Nephron (organoid): ENCODE measurements at regions not wholly inside any gene's neighbourhood (a gene's known extent, or its start where the extent isn't known, plus 50 kb on each side); places are given as distances from the start of the nearest gene placed in this dataset.

Experiments used
- H3K27ac Mint-ChIP-seq, 3 experiments: 2 replicates each; pipeline ENCODE4 v1.8.0; 2020; ENCODE audit warnings: mixed read lengths in 3 of 3, mild to moderate bottlenecking in 2 of 3, moderate library complexity in 1 of 3
- H3K27me3 Mint-ChIP-seq: 2 replicates; pipeline ENCODE4 v1.8.0; 2021; ENCODE audit warnings: low read depth, mild to moderate bottlenecking, moderate library complexity, mixed read lengths
- H3K36me3 Mint-ChIP-seq: 2 replicates; pipeline ENCODE4 v1.8.0; 2020; ENCODE audit warnings: low read depth, mixed read lengths
- H3K4me1 Mint-ChIP-seq: 2 replicates; pipeline ENCODE4 v1.8.0; 2020; ENCODE audit warnings: mixed read lengths
- H3K4me3 Mint-ChIP-seq, 3 experiments: 2 replicates each; pipeline ENCODE4 v1.8.0; 2020; ENCODE audit warnings: mild to moderate bottlenecking in 3 of 3, mixed read lengths in 3 of 3, moderate library complexity in 2 of 3
- H3K9me3 Mint-ChIP-seq: 2 replicates; pipeline ENCODE4 v1.8.0; 2020; ENCODE audit warnings: mixed read lengths
- TF ChIP-seq, protein P1 (sequence below), 3 experiments: fragments of 200-600 bp; sonication (generic); IDR thresholded peaks; one replicate each; pipeline ENCODE4 v1.5.0; 2021; ENCODE audit warnings: antibody characterized with exemption in 3 of 3; ENCODE audit not compliant: unreplicated experiment in 3 of 3

DNA sequence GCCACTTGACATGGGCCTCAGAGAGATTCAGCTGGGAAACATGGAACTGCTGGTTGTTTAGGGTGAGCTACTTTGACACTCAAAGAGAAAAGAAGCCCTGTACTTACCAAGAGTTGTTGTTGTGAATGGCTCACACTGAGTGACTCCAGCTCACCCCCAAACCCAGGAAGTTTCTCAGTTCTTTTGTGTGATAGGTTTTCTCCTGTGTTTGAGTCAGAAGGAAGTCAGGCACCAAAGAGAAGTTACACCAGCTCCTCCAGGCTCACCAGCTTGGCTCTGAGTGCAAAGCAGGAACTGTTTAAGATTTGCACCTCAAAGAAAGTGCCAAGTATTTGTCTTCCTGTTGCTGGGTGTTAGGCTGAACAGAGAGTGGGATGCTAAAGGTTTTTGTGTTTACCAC lies 111.2 kb upstream of the PROX1 start:
- H3K27ac Mint-ChIP-seq = no peak overlapping the region
- H3K4me1 Mint-ChIP-seq = no peaks in the 10 kb centered on the region
- no peaks in the 10 kb centered on the region for H3K36me3 Mint-ChIP-seq
- H3K27me3 Mint-ChIP-seq = no peaks in the 10 kb centered on the region
- H3K9me3 Mint-ChIP-seq = peaks cover 7% of the 10 kb centered on the region
- no peak overlapping the region for H3K4me3 Mint-ChIP-seq
- TF ChIP-seq, protein P1, sequence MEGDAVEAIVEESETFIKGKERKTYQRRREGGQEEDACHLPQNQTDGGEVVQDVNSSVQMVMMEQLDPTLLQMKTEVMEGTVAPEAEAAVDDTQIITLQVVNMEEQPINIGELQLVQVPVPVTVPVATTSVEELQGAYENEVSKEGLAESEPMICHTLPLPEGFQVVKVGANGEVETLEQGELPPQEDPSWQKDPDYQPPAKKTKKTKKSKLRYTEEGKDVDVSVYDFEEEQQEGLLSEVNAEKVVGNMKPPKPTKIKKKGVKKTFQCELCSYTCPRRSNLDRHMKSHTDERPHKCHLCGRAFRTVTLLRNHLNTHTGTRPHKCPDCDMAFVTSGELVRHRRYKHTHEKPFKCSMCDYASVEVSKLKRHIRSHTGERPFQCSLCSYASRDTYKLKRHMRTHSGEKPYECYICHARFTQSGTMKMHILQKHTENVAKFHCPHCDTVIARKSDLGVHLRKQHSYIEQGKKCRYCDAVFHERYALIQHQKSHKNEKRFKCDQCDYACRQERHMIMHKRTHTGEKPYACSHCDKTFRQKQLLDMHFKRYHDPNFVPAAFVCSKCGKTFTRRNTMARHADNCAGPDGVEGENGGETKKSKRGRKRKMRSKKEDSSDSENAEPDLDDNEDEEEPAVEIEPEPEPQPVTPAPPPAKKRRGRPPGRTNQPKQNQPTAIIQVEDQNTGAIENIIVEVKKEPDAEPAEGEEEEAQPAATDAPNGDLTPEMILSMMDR (IDR thresholded peaks at IDR 0.05; ENCODE audit: unreplicated experiment in 3 of 3) = no peak

DNA sequence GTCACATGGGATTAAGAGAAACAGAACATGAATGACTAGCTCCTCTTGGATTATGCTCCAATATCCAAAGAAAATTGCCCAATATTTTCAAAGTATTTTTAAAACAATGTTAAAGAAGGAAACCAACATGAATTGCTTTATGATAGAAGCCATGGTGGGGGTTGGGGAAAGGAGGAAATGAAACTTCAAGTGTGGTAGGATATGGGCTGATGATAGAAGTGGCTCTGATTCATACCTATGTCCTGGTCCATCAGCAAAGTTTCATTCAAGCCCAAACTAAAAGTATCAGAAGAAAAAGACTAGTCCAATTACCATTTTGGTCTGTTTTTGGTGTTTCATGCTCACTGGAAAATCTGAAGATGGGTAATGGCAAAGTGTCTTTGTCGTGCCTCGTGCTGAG lies 104.2 kb upstream of the PROX1 start:
- Mint-ChIP-seq H3K27me3 (no peaks in the 10 kb centered on the region), H3K9me3 (peaks cover 7% of the 10 kb centered on the region), H3K27ac (no peak overlapping the region), H3K4me1 (no peaks in the 10 kb centered on the region), H3K4me3 (no peak overlapping the region), H3K36me3 (no peaks in the 10 kb centered on the region)
- TF ChIP-seq, protein P1 (IDR thresholded peaks at IDR 0.05; ENCODE audit: unreplicated experiment in 3 of 3) = no peak

DNA sequence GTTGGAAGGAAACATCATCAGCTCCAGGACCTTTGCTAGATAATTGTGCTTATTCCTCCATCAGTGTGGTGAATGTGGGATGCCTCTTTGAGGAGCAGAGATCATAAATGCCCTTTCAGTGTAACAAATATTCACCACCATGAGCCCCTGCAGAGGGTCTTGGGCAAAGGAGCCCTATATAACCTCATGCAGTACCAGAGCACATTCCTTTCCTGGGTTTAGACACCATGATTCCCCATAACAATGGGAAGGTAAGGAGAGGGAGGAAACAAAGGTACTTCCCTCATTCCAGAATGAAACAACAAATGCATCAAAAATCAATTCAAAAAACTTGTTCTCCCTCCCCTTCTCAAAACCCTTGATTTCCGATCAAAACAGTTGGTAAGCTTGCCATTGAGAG lies 103.4 kb upstream of the PROX1 start:
- Mint-ChIP-seq H3K4me3 (no peak overlapping the region), H3K4me1 (no peaks in the 10 kb centered on the region), H3K27ac (no peak overlapping the region), H3K36me3 (no peaks in the 10 kb centered on the region), H3K9me3 (peaks cover 7% of the 10 kb centered on the region), H3K27me3 (no peaks in the 10 kb centered on the region)
- TF ChIP-seq, protein P1 (IDR thresholded peaks at IDR 0.05; ENCODE audit: unreplicated experiment in 3 of 3) = no peak

DNA sequence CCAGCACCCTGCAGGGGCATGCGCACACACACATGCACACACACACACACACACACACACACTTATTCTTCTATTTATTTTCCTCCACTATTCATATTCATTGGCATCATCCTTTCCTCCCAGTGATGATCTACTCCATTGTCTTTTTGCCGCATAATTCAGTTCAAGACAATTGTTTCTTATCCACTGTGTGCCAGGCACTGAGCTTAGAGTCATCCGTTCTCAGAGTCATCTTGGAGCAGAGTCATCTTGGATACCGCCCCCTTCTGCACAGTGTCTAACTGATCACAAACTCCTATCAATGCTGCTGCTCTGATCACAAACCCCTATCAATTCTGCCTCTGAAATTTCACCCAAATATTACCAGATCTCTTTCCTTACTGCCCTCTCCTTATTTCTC lies 102.8 kb upstream of the PROX1 start:
- Mint-ChIP-seq H3K36me3 (no peaks in the 10 kb centered on the region), H3K4me1 (no peaks in the 10 kb centered on the region), H3K9me3 (peaks cover 7% of the 10 kb centered on the region), H3K27me3 (no peaks in the 10 kb centered on the region), H3K27ac (no peak overlapping the region), H3K4me3 (no peak overlapping the region)
- TF ChIP-seq, protein P1 (IDR thresholded peaks at IDR 0.05; ENCODE audit: unreplicated experiment in 3 of 3) = no peak

DNA sequence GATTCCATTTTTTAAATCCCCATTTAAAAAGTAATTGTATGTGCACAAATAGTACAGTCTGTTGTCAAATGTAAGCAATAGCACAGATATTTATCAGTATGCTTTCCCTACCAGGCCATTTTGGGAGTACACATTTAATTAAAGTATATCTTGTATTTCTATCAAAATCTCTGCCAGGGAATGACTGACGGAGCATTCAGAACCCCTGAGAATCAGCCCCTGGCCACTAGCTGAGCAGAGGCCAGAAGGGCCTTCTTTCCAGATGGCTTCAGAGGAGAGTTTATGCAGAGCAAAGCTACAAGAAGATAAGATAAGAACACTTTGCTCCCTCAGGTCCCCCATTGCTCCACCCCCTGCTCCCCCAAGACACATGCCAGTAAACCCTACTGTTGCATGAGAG lies 99.9 kb upstream of the PROX1 start:
- Mint-ChIP-seq H3K9me3 (no peaks in the 10 kb centered on the region), H3K27ac (no peak overlapping the region), H3K4me3 (no peak overlapping the region), H3K27me3 (no peaks in the 10 kb centered on the region), H3K4me1 (peaks cover 5% of the 10 kb centered on the region), H3K36me3 (no peaks in the 10 kb centered on the region)
- TF ChIP-seq, protein P1 (IDR thresholded peaks at IDR 0.05; ENCODE audit: unreplicated experiment in 3 of 3) = no peak

DNA sequence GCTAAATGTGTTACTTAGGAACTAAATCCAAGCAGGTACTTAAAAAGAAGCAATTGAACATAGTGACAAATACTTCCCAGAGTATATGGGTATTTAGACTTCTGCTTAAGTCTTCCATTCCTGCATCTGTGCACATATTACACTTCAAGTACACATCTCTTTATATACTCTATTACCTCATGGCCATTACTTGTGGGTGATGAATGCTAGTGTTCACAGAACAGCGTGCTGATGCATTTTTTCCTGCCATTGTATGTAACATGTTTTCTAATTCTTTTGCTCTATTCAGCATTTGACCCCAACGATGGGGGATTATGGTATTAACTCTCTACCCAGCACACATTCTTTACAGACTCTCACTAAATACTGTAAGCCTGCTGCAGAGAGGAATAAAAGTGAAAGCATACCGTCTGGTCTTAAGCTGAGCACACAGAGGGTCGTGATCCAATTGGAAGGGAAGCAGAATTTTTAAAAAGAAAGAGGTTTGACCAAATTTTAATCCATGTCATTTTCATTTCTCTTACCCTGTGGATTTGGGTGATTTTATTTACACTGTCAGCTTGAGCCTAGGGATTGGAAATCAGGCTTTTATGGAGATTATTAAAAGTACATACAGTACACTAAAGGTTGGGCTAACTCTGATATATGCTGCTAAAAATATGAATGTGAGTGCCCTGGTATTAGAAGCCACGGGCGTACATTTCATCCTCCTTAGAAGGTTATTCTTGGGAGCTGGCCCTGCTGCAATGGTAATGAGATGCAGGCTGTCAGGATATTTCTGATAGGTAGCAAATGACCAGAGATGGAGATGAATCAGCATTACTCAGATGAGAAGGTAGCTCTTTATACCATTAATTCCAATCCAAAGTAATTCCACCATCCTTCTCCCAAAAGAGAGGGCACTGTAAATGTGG lies 95.5 kb upstream of the PROX1 start:
- TF ChIP-seq, protein P1 (IDR thresholded peaks at IDR 0.05; ENCODE audit: unreplicated experiment in 3 of 3) = no peak
- H3K4me3 Mint-ChIP-seq = no peak overlapping the region
- H3K9me3 Mint-ChIP-seq = no peaks in the 10 kb centered on the region
- H3K27me3 Mint-ChIP-seq = no peaks in the 10 kb centered on the region
- no peak overlapping the region for H3K27ac Mint-ChIP-seq
- H3K36me3 Mint-ChIP-seq = no peaks in the 10 kb centered on the region
- H3K4me1 Mint-ChIP-seq = peaks cover 5% of the 10 kb centered on the region
